HEK293 (cell line): ENCODE measurements at regions not wholly inside any gene's neighbourhood (a gene's known extent, or its start where the extent isn't known, plus 50 kb on each side); places are given as distances from the start of the nearest gene placed in this dataset.

ENCODE experiments used
- CTCF ChIA-PET: fragments of 350-600 bp; formaldehyde crosslinking; extraction: SDS; loops from one replicate; lab custom pipeline; 2021; ENCODE audit warnings: antibody characterized with exemption; lab: Yijun Ruan, JAX
- POLR2A ChIA-PET: fragments of 300-600 bp; formaldehyde crosslinking; extraction: SDS; loops from one replicate; lab custom pipeline; 2020; ENCODE audit warnings: antibody characterized with exemption, inconsistent platforms; lab: Yijun Ruan, JAX
- H3K27ac ChIP-seq: fragments of 200-500 bp; sonication (Bioruptor generic); 2 replicates; pipeline ENCODE4 v1.5.1; 2014; ENCODE audit warnings: low read depth, low read length, control low read depth, inconsistent platforms; ENCODE audit errors: extremely low read depth
- H3K36me3 ChIP-seq, 2 experiments: fragments of 200-500 bp in 1 of 2; sonication (Bioruptor generic) in 1 of 2; 1 replicate in 1 of 2; 2 replicates in 1 of 2; pipeline ENCODE4 v1.5.1; 2014 to 2017; ENCODE audit warnings: inconsistent platforms in 2 of 2, low read length in 2 of 2; ENCODE audit not compliant: control insufficient read depth in 2 of 2, insufficient read depth in 1 of 2
- H3K4me1 ChIP-seq: fragments of 200-500 bp; sonication (Bioruptor generic); 2 replicates; pipeline ENCODE4 v1.5.1; 2014; ENCODE audit warnings: mild to moderate bottlenecking, low read length, inconsistent platforms; ENCODE audit not compliant: control insufficient read depth, insufficient read depth
- H3K4me3 ChIP-seq: 2 replicates; pipeline ENCODE4 v1.5.1; 2011; ENCODE audit warnings: low read depth, mild to moderate bottlenecking, control low read depth, low read length, moderate library complexity
- H3K9me3 ChIP-seq: fragments of 200-500 bp; sonication (Bioruptor generic); 2 replicates; pipeline ENCODE4 v1.5.1; 2014; ENCODE audit warnings: low read depth, low read length, inconsistent platforms; ENCODE audit not compliant: control insufficient read depth, insufficient read depth
- EGR2 ChIP-seq: fragments of 450-650 bp; formaldehyde crosslinking; IDR thresholded peaks from 2 replicates; pipeline ENCODE4 v1.5.1; 2016; ENCODE audit warnings: low read depth, missing biosample characterization, missing genetic modification characterization
- HOXA7 ChIP-seq: sonication (generic); formaldehyde crosslinking; IDR thresholded peaks from 2 replicates; pipeline ENCODE4 v1.8.1; 2022; ENCODE audit warnings: missing genetic modification reagents, borderline replicate concordance
- KLF10 ChIP-seq: fragments of 450-650 bp; IDR thresholded peaks from 2 replicates; pipeline ENCODE4 v1.5.1; 2018; ENCODE audit warnings: missing biosample characterization, mild to moderate bottlenecking, missing genetic modification characterization
- KLF8 ChIP-seq: fragments of 450-650 bp; formaldehyde crosslinking; IDR thresholded peaks from 2 replicates; pipeline ENCODE4 v1.5.1; 2016; ENCODE audit warnings: missing biosample characterization, missing genetic modification characterization
- RBAK ChIP-seq: fragments of 450-650 bp; formaldehyde crosslinking; IDR thresholded peaks from 2 replicates; pipeline ENCODE4 v1.5.1; 2016; ENCODE audit warnings: missing biosample characterization, missing genetic modification characterization
- SCRT1 ChIP-seq: fragments of 450-650 bp; formaldehyde crosslinking; IDR thresholded peaks from 2 replicates; pipeline ENCODE4 v1.5.1; 2016; ENCODE audit warnings: missing biosample characterization, missing genetic modification characterization, borderline replicate concordance
- SP2 ChIP-seq: fragments of 450-650 bp; formaldehyde crosslinking; IDR thresholded peaks from 2 replicates; pipeline ENCODE4 v1.5.1; 2016; ENCODE audit warnings: missing biosample characterization, missing genetic modification characterization
- SP7 ChIP-seq: fragments of 450-650 bp; formaldehyde crosslinking; IDR thresholded peaks from 2 replicates; pipeline ENCODE4 v1.5.1; 2016; ENCODE audit warnings: missing biosample characterization, missing genetic modification characterization
- ZBTB17 ChIP-seq: fragments of 450-650 bp; formaldehyde crosslinking; IDR thresholded peaks from 2 replicates; pipeline ENCODE4 v1.5.1; 2016; ENCODE audit warnings: missing biosample characterization, missing genetic modification characterization
- ZFP69B ChIP-seq: fragments of 450-650 bp; formaldehyde crosslinking; IDR thresholded peaks from 2 replicates; pipeline ENCODE4 v1.5.1; 2016; ENCODE audit warnings: missing biosample characterization, missing genetic modification characterization
- ZNF121 ChIP-seq: fragments of 450-650 bp; formaldehyde crosslinking; IDR thresholded peaks from 2 replicates; pipeline ENCODE4 v1.5.1; 2016; ENCODE audit warnings: missing biosample characterization, missing genetic modification characterization
- ZNF138 ChIP-seq: fragments of 450-650 bp; formaldehyde crosslinking; IDR thresholded peaks from 2 replicates; pipeline ENCODE4 v1.5.1; 2016; ENCODE audit warnings: missing biosample characterization, missing genetic modification characterization, borderline replicate concordance
- ZNF146 ChIP-seq: fragments of 450-650 bp; formaldehyde crosslinking; IDR thresholded peaks from 2 replicates; pipeline ENCODE4 v1.5.1; 2016; ENCODE audit warnings: missing biosample characterization, missing genetic modification characterization
- ZNF202 ChIP-seq: fragments of 450-650 bp; formaldehyde crosslinking; IDR thresholded peaks from 2 replicates; pipeline ENCODE4 v1.5.1; 2016; ENCODE audit warnings: missing biosample characterization, missing genetic modification characterization, borderline replicate concordance
- ZNF239 ChIP-seq: fragments of 450-650 bp; formaldehyde crosslinking; IDR thresholded peaks from 2 replicates; pipeline ENCODE4 v1.5.1; 2016; ENCODE audit warnings: missing biosample characterization, missing genetic modification characterization
- ZNF394 ChIP-seq: fragments of 450-650 bp; formaldehyde crosslinking; IDR thresholded peaks from 2 replicates; pipeline ENCODE4 v1.5.1; 2016; ENCODE audit warnings: missing biosample characterization, missing genetic modification characterization, mild to moderate bottlenecking, moderate library complexity, borderline replicate concordance
- ZNF426 ChIP-seq: fragments of 450-650 bp; formaldehyde crosslinking; IDR thresholded peaks from 2 replicates; pipeline ENCODE4 v1.5.1; 2017; ENCODE audit warnings: missing biosample characterization, missing genetic modification characterization, mild to moderate bottlenecking, inconsistent platforms, moderate library complexity
- ZNF549 ChIP-seq: fragments of 450-650 bp; IDR thresholded peaks from 2 replicates; pipeline ENCODE4 v1.5.1; 2018; ENCODE audit warnings: missing biosample characterization, missing genetic modification characterization, mild to moderate bottlenecking, inconsistent platforms, moderate library complexity
- ZNF596 ChIP-seq: fragments of 450-650 bp; IDR thresholded peaks from 2 replicates; pipeline ENCODE4 v1.5.0; 2018; ENCODE audit warnings: missing biosample characterization, mild to moderate bottlenecking, missing genetic modification characterization, moderate library complexity
- ZNF600 ChIP-seq: fragments of 450-650 bp; formaldehyde crosslinking; IDR thresholded peaks from 2 replicates; pipeline ENCODE4 v1.5.1; 2016; ENCODE audit warnings: missing biosample characterization, missing genetic modification characterization
- ZNF645 ChIP-seq: fragments of 450-650 bp; formaldehyde crosslinking; IDR thresholded peaks from 2 replicates; pipeline ENCODE4; 2016; ENCODE audit warnings: missing biosample characterization, missing genetic modification characterization
- ZNF701 ChIP-seq: fragments of 450-650 bp; formaldehyde crosslinking; IDR thresholded peaks from 2 replicates; pipeline ENCODE4 v1.5.1; 2016; ENCODE audit warnings: missing biosample characterization, missing genetic modification characterization
- ZNF791 ChIP-seq: fragments of 450-650 bp; formaldehyde crosslinking; IDR thresholded peaks from 2 replicates; pipeline ENCODE4 v1.5.1; 2016; ENCODE audit warnings: missing biosample characterization, missing genetic modification characterization
- ZSCAN23 ChIP-seq: fragments of 450-650 bp; formaldehyde crosslinking; IDR thresholded peaks from 2 replicates; pipeline ENCODE4 v1.5.1; 2016; ENCODE audit warnings: missing biosample characterization, missing genetic modification characterization
- TF ChIP-seq, protein P1 (sequence below): fragments of 450-650 bp; formaldehyde crosslinking; IDR thresholded peaks from 2 replicates; pipeline ENCODE4 v1.5.1; 2017; ENCODE audit warnings: missing biosample characterization, missing genetic modification characterization
- TF ChIP-seq, protein P2 (sequence below): fragments of 450-650 bp; formaldehyde crosslinking; IDR thresholded peaks from 2 replicates; pipeline ENCODE4 v1.5.1; 2016; ENCODE audit warnings: missing biosample characterization, missing genetic modification characterization
- TF ChIP-seq, protein P3 (sequence below): fragments of 450-650 bp; formaldehyde crosslinking; IDR thresholded peaks from 2 replicates; pipeline ENCODE4 v1.5.1; 2016; ENCODE audit warnings: missing biosample characterization, missing genetic modification characterization

DNA sequence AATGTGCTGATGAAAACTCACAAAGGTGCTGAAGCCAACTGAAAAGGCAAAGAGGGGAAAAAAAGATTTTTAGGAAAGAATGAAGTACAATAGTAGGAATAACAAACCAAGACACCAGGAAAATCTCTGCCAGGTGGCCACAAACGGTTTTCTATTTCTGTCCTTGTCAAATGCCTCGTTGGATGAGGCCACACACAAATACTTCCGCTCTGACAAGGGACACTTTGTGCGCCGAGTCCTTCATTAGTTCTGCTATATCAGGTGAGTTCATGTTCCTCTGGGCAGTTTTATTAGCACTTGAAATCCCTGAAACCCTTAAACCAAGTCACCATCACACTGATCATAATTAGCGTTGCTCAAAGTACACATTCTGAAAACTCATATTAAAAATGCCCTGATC lies 373.1 kb downstream of the VPS13C start (continued):
- TF ChIP-seq, protein P1, sequence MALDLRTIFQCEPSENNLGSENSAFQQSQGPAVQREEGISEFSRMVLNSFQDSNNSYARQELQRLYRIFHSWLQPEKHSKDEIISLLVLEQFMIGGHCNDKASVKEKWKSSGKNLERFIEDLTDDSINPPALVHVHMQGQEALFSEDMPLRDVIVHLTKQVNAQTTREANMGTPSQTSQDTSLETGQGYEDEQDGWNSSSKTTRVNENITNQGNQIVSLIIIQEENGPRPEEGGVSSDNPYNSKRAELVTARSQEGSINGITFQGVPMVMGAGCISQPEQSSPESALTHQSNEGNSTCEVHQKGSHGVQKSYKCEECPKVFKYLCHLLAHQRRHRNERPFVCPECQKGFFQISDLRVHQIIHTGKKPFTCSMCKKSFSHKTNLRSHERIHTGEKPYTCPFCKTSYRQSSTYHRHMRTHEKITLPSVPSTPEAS (tag by site-specific recombination): no peak

DNA sequence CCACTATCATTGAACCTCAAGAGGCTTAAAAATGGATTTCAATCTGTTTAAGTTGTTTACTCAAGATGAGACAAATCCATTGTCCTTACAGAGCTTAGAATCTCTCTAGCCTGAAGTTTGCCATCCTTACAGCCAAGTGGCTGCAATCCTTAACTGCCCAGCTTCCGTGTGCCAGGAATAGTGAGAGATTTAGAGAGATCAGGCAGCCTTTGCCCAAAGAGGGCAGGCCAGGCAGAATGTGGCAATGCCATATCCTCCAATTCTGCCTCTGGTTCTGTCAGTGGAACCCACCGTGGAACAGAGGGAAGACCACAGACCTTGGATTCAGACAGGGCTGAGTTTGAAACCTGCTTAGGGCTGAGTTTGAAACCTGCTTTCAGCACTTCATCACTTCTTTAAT lies 374.3 kb downstream of the VPS13C start:
- no peak overlapping the region for H3K4me3 ChIP-seq
- no peaks in the 10 kb centered on the region for H3K36me3 ChIP-seq
- no peaks in the 10 kb centered on the region for H3K4me1 ChIP-seq
- POLR2A ChIA-PET: no interaction called here
- CTCF ChIA-PET: no interaction called here
- no peak overlapping the region for H3K27ac ChIP-seq
- TF ChIP-seq SCRT1 (no peak), ZNF596 (tag by site-specific recombination) (no peak), ZNF202 (tag by site-specific recombination) (no peak), ZNF791 (tag by site-specific recombination) (no peak), ZNF600 (tag by site-specific recombination) (no peak), ZBTB17 (tag by site-specific recombination) (no peak), HOXA7 (CRISPR knock-in tag) (no peak), SP7 (tag by site-specific recombination) (no peak), KLF8 (tag by site-specific recombination) (no peak), ZSCAN23 (tag by site-specific recombination) (no peak), ZNF239 (no peak)
- TF ChIP-seq, all 188 proteins: peak for 0
- H3K9me3 ChIP-seq: no peaks in the 10 kb centered on the region

DNA sequence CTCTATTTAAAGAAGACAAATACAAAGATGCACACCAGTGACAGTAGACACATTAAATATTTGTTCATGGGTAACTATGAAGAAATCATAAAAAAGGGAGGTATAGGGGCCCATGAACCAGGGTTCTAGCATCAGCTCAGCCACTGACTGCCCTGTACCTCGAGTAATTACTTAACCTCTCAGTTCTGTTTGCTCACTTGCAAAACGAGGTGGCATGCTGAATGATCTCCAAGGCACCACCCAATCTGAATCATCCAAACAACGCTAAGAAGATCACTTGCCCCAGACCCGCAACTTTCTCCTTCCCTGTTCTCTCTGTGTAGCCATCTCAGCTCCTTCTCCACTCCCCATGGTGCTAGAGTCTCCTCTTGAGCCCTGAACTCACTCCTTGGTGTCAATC lies 374.7 kb downstream of the VPS13C start:
- CTCF ChIA-PET: no interaction called here
- H3K4me1 ChIP-seq: no peaks in the 10 kb centered on the region
- no peaks in the 10 kb centered on the region for H3K36me3 ChIP-seq
- TF ChIP-seq KLF8 (tag by site-specific recombination) (no peak), ZNF394 (tag by site-specific recombination) (no peak), HOXA7 (CRISPR knock-in tag) (no peak), ZNF121 (tag by site-specific recombination) (no peak), SP2 (tag by site-specific recombination) (no peak), EGR2 (tag by site-specific recombination) (no peak), ZNF549 (tag by site-specific recombination) (no peak), ZFP69B (tag by site-specific recombination) (no peak), ZNF701 (tag by site-specific recombination) (no peak), ZNF426 (no peak), RBAK (tag by site-specific recombination) (no peak), ZNF645 (tag by site-specific recombination) (no peak), KLF10 (no peak), ZNF146 (tag by site-specific recombination) (no peak), ZNF138 (tag by site-specific recombination) (no peak)
- TF ChIP-seq, protein P2, sequence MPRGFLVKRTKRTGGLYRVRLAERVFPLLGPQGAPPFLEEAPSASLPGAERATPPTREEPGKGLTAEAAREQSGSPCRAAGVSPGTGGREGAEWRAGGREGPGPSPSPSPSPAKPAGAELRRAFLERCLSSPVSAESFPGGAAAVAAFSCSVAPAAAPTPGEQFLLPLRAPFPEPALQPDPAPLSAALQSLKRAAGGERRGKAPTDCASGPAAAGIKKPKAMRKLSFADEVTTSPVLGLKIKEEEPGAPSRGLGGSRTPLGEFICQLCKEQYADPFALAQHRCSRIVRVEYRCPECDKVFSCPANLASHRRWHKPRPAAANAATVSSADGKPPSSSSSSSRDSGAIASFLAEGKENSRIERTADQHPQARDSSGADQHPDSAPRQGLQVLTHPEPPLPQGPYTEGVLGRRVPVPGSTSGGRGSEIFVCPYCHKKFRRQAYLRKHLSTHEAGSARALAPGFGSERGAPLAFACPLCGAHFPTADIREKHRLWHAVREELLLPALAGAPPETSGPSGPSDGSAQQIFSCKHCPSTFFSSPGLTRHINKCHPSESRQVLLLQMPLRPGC: no peak
- TF ChIP-seq, protein P3, sequence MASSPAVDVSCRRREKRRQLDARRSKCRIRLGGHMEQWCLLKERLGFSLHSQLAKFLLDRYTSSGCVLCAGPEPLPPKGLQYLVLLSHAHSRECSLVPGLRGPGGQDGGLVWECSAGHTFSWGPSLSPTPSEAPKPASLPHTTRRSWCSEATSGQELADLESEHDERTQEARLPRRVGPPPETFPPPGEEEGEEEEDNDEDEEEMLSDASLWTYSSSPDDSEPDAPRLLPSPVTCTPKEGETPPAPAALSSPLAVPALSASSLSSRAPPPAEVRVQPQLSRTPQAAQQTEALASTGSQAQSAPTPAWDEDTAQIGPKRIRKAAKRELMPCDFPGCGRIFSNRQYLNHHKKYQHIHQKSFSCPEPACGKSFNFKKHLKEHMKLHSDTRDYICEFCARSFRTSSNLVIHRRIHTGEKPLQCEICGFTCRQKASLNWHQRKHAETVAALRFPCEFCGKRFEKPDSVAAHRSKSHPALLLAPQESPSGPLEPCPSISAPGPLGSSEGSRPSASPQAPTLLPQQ (tag by site-specific recombination): no peak
- H3K27ac ChIP-seq: no peak overlapping the region
- H3K4me3 ChIP-seq: no peak overlapping the region
- H3K9me3 ChIP-seq: no peaks in the 10 kb centered on the region
- POLR2A ChIA-PET: no interaction called here
